ENCODE measurements at regions not wholly inside any gene's neighbourhood (a gene's known extent, or its start where the extent isn't known, plus 50 kb on each side); places are given as distances from the start of the nearest gene placed in this dataset.

- TF ChIP-seq REST (IDR thresholded peaks at IDR 0.05; ENCODE audit: insufficient read depth in 1 of 2, low read depth in 2 of 2, low read length in 2 of 2), result no peak
- no peak for TF ChIP-seq POLR2AphosphoS5 (IDR thresholded peaks at IDR 0.05; ENCODE audit: low read depth, low read length)
- no peak for TF ChIP-seq TAF1 (IDR thresholded peaks at IDR 0.05; ENCODE audit: borderline replicate concordance, insufficient read depth, low read length)
- TF ChIP-seq SIN3A (IDR thresholded peaks at IDR 0.05; ENCODE audit: borderline replicate concordance, insufficient read depth, low read length), result no peak
- no peak for TF ChIP-seq FOXP2 (optimal IDR thresholded peaks at IDR 0.05; ENCODE audit: borderline replicate concordance, extremely low read depth, extremely low read length, insufficient read depth)
Measured at GRCh38 chr4:173932701-173933100, 350.8 kb downstream of the FBXO8 start.

All from PFSK-1 (cell line).